HG03175 (cell line): ENCODE measurements at regions not wholly inside any gene's neighbourhood (a gene's known extent, or its start where the extent isn't known, plus 50 kb on each side); places are given as distances from the start of the nearest gene placed in this dataset.

Experiments used
- ATAC-seq: cut with Tn5 transposase; IDR thresholded peaks from one replicate; pipeline ENCODE4 v1.9.1; 2021; ENCODE audit warnings: mild to moderate bottlenecking, moderate library complexity; ENCODE audit not compliant: unreplicated experiment

DNA sequence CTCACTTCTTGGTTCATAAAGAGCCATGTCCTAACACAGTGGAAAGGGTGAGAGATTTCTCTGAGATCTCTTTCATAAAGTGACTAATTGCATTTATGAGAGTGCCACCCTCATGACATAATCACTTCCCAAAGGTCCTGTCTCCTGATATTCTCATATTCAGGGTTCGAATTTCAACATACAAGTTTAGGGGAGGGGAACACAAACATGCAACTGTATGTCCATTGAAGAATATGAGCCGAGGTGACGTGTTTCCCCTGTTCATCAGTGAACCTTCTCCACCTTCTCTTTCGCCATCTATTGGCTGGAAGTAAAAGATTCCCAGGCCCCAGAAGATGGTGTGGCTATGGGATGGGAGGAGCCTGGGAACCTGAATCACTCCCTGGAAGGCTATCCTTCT, 354.2 kb upstream of the ATP2B1 start:
- no peak for ATAC-seq

DNA sequence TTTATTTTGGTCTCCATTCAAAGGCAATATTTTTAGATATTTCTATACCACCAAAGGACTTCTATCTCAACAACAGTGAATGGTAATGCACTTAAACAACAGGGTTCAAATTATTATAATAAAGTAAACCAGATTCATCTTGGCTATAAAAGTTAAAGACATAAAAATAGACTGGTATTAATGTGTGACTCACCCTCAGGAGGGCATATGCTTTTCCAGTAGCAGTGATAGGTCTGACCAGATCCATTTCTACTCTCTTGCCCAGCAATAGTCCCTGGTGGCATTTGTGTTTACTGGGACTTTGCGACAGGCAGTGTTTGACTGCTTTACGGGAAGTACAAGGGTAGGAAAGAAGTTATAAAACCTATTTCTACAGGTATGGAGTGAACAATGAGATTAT, 353.2 kb upstream of the ATP2B1 start:
- ATAC-seq, result no peak

DNA sequence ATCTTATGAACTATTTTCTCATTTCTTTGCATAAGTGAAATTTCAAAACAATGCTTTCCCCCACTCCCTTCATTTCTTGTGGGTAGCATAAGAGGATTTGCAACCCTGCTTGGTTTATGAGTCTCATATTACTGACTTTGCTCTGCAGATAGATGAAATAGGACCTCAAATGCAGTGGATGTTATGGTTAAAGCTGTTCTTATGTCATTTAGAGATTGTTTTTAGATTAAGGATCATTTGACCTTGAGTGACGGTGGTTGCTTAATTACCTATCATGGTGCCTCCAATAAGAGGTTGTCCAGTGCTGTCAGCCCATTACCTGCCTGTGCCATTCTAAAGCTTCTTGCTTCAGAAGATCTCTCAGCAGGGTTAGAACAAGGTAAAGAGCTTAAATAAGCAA, 351.4 kb upstream of the ATP2B1 start:
- no peak for ATAC-seq

DNA sequence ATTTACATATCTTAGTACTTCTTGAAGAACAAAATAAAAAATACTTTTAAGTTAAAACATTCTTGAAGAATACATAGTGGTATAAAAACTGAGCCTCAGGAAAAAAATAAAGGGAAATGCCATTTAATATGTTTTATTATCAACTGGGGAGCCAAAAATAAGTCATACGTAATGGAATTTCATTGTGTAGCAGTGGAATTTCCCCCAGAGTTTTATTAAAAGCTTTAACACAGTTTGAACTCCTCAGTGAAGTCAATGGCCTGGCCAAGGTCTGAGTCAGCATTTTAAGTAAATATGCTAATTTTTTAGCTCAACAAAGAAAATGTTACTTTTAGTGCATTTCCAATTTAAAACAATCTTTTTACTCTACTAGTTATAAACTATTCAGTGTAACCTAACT, 350.1 kb upstream of the ATP2B1 start:
- no peak for ATAC-seq

DNA sequence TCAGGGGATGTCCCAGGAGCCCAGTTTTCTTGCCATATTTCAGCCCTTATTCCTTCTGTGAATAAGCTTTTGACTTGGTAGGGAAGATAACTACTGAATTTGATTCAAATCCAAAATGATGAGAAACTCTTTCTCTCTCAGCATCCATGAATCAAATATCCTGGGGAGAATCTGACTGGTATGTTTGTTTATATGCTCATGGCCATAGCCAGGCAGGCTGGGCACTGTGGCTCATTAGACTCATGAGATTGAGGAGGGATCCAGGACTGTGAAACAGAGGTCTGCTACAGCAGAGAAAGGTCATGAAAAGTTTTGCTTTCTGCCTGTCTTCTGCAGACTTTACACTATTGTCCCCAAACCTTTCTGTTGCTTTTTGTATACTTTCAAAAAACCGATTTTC, 346.4 kb upstream of the ATP2B1 start:
- ATAC-seq, result no peak

DNA sequence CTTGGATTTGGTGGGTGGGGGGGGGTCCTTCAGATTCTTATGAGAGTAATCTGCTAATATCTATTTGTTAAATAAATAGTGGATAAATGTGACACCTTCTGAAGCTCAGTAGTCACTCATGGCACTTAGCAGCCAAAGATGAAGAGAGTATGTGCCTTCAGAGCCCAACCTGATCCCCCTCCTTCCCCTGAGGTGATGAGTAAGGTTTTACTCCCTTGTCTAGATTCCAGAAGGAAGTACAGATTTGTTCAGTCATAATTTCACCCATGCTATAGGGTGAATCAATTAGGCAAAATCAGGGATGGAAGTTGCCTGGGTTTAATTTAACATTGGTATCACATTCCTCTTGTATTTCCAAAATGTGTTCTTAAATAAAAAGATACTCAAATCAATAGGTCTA, 340.3 kb upstream of the ATP2B1 start:
- ATAC-seq, result no peak

DNA sequence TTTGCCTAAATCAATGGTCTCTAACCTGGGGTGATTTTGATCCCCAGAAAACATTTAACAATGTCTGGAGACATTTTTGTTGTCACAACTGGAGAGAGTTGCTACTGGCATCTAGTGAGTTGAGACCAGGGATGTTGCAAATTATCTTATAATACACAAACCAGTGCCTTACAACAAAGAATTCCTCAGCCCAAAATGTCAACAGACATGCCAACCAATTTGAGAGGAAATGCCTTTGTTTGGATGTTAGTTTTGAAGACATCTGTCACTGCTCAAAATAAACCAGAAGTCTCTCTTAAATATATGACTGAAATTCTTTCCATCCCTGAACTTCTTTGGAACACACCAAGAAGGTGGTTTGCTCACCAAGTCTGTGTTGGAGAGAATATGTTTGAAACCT, 336.9 kb upstream of the ATP2B1 start:
- no peak for ATAC-seq

DNA sequence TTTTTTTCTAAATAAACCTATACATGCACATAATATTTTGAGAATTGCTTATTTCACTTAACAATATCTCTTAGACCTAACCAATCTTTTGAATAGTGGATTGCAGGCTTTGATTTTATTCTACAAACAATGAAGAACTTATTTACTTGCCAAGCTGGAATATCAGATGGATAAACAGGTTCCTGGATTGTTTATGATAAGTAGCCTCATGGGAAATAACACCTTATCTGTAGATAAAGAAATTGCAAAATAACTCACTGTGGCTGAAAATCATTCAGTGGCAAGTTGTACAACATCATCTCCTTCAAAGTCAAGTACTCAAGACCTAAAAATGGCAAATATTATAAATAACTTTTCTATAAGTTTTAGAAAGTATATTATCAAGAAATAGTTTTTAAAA, 335.4 kb upstream of the ATP2B1 start:
- no peak for ATAC-seq

DNA sequence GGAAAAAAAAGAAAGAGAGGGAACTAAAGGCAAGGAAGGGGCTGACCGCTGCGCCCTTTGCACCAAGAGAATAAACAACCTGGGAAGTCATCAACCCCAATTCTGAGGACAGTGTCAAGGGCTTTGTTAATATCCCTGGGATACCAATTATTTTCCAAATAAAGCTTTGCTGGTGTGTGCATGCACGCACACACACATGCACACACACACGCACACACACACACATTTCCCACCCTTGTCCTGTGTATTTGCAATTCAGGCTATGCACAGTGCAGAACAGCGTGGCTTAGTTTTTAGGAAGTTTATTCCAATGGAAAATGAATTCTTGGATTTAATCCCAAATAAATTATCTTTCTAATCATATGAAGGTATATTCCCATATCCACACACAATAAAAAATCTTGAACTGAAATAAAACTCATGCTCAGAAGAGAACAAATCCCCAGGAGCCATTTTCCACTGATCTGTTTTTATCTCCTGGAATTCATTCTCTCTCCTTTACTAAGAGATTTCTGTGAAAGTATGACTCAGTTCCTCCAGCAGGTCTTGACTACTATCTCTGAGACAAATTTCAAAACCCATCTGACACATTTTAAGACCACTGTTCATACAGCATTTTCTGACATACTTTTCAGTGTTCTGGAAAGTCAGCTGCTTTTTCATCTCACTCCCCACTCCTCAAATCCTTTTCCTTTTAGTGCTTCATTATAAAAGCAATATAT, 334.4 kb upstream of the ATP2B1 start:
- no peak for ATAC-seq

DNA sequence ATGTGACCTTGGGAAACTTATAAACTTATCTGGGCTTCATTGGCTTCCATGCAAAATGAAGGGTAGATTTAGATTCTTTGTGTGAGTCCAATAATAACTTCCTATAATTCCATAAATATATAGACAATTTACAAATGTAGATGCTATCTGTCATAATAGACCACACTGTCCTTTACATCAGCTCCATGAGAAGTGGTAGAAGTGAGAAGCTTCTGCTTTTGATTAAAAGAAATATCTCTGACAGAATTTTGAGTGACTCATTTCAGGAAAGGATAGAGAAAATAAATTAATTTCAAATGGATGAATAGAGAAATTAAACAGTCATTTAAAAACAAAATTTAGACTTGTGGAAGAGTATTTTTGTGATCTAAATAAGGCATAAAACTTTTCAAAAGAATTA, 329.7 kb upstream of the ATP2B1 start:
- no peak for ATAC-seq

DNA sequence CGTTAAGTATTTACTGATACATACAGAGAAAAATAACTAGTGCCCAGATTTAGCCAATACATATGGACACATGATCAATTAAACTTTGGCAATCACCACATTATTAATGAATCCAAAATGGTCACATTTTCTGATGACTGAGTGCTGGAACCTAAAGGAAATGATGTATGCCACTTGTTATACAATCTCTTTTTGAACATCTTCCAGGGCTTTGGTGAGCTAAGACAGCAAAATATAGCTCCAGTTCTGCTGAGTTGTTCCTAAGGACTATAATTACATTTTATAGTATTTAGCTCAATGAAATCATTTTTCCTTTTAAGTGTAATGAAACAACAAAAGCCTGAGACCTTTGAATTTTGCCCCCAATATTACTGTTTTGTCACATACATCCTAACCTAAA, 329.1 kb upstream of the ATP2B1 start:
- ATAC-seq, result no peak

DNA sequence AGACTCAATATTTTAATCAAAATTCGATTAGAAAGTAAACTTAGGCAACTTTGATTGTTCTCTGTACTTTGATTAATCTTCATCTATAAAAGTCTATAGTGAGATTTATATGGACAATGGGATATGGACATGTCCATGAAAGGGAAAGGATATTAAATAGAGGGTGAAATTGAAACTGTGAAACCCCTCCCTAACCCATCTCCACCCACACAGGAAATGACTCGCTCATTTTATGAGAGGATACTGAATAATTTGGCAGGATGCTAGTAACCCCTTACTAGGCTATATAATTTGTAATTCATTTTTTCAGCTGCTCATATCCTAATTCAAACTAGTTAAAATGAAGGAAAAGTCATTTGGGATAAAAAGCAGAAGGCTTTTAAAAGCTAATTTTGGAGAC, 328.0 kb upstream of the ATP2B1 start:
- ATAC-seq, result no peak

DNA sequence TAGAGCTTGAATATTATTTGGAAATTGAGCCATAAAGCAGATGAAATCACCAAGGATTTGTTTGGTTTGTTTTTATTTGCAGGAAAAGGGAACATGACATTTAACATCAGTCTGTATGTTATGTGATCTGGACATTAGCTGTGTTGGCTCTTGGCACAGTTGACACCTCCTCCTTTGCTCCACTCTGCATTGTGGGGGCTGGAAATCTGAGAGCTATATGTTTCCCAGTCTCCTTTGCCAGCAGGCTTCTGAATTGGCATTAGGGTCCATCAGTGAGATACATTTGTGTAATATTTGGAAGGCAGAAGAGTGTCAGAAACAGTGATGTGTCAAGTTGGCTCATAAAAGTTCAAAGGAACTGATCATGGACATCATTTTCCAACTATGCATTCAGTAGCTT, 322.1 kb upstream of the ATP2B1 start:
- no peak for ATAC-seq

DNA sequence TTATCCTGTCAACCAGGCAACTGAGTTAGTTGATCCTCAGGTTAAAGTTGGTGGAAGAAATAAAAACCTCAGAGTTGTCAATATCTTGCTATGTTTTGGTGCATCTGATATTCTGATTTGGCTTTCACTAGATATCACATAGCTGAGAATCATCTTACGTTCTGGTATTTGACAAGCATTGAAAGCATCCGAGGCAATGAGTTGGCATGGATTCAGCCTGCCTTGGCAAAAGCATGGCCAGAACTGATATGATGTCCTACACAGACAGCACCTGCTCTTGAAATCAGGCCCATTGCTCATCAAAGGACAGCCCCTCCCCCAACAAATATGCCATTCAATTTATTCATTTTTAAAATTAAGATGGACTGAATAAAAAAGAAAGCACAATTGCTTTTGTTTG, 320.7 kb upstream of the ATP2B1 start:
- no peak for ATAC-seq

DNA sequence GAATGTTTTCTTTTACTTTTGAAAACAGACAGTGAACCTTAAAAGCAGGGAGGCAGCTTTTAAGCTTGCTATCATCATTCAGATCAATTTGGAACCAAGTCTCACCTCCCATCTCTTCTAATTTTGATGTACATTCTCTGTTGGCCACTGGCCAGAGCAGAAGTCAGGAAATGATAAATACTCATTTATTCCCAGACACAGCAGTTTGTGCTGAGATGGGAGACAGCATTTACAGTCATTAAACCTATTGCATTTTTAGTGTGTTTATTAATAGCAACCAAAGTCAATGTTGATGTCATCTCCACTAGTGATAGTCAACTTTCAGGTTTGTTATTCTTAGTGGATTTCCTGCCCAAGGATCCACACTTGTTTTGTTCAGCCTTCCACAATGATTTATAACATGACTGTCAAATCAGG, 320.0 kb upstream of the ATP2B1 start:
- no peak for ATAC-seq

DNA sequence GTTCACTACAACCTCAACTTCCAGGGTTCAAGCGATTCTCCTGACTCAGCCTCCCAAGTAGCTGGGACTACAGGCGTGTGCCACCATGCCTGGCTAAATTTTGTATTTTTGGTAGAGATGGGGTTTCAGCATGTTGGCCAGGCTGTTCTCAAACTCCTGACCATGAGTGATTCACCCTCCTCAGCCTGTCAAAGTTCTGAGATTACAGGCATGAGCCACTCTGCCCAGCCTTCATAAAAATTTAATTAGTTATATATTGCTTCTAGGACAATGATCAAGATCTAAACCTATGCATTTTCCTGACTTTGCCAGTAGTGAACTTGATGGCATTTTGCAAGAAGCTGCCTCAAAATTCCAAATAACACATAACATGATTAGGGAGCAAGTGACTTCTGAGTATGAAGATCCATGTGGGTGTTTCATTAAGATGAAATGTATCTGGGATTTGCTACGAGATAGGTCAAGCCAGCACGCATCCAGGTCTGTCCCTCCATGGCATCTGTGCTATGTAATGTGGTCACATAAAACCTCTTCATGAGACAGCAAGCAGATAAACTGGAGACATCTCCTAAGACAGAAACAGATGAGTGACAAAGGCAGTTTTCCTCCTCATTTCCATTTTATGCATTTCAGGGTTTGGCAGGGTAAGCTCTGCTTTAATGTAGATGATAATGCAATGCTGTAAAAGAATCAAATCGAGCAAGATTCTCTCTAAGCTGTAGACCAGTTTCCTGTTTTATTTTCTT, 319.4 kb upstream of the ATP2B1 start:
- no peak for ATAC-seq

DNA sequence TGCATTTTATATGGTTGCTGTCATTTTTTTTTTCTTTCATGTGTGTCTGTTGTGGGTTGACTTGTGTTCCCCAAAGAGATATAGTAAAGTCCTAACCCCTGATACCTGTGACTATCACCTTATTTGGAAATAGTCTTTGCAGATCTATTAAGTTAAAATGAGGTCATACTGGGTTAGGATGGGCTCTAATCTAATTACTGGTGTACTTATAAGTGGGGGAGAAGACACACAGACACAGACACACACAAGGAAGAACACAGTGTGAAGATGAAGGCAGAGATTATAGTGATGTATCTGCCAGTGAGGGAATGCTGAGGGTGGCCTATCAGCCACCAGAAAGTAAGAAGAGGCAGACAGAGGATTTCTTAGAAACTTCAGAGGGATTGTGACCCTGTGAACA, 318.4 kb upstream of the ATP2B1 start:
- no peak for ATAC-seq

DNA sequence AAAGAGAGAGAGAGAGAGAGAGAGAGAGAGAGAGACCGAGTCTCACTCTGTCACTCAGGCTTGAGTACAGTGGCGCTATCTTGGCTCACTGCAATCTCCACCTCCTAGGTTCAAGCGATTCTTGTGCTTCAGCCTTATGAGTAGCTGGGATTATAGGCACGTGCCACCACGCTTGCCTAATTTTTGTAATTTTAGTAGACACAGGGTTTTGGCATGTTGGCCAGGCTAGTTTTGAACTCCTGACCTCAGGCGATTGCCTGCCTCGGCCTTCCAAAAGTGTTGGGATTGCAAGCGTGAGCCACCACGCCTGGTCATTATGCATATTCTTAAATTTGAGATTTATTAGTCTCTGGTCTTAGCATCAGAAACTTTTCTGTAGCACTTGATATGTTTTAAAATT, 317.9 kb upstream of the ATP2B1 start:
- no peak for ATAC-seq

DNA sequence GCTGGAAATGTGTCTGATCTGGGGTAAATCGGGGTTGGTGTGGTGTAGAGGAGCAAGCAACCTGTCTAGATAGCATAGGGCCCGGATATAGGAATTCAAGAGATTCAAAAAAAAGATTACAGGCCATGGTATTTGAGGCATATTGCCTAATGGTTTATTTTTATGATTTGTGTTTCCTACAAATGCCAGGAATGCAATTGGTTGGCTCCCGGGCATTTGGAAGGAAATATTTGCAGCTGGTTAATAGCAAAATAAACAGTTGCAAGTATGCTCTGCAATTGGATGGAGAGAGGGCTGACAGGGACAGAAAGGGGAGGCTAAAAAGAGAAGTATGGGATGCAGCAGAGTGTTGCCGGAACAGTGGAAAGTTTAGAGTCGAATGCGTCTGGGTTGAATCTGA, 315.6 kb upstream of the ATP2B1 start:
- ATAC-seq, result no peak

DNA sequence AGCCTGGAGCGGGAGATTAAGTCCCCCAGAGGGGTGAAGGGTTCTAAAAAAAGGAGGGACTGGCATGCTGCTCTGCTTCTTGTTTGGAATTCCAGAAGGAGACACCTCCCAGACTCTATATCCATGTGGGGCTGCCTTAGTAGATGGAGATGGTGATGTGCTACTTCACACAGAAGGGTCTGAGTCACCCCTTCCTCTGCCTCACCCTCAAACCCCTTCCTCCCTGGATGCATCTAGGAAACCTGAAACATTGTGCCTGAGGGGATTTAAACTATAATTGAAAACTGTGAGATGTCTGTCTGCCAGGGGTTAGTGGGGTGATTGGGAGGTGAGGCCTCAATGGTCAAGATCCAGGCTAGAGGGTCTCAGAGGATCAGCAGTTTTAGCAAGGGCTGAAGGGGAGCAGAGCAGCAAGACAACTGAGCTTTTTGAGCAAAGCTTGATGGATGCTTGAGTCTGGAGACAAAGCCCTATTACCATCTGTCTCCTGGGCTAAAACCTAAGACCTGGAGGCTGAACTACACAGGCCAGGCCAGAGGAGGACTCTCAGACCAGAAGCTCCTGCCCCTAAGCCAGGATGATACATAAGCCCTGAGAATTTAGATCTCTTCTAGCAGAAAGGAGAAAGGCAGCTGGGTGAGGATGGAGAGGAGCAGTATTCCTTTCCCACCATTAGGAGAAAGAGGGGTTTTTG, 314.7 kb upstream of the ATP2B1 start:
- no peak for ATAC-seq

DNA sequence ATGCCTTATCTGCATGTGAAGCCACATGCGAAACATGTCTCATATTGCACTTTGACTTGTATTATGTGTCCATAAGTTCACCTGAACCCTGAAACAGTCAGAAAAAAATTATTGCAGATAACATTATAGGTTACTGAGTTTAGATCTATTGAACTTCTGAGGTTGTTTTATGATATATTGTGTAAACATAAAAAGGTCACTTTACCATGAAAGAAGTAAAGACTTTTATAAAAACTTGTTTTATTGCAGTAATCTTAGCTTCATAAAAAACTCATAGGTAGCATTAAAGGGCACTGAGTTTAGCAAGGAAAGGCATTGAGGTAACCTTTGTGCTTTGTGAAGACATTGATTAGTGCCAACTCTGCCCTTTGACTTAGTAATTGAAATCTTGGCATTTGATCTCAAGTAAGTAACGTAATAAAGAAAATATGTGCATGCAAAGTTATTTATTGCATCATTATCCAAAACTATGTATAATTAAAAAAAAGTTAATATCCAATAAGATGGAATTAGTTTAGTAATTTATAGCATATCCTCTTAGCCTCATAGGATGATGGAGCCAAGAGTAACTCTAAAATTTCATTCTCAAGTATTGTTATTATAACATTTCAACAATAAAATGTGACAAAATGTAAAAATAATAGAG, 313.3 kb upstream of the ATP2B1 start:
- ATAC-seq, result no peak

DNA sequence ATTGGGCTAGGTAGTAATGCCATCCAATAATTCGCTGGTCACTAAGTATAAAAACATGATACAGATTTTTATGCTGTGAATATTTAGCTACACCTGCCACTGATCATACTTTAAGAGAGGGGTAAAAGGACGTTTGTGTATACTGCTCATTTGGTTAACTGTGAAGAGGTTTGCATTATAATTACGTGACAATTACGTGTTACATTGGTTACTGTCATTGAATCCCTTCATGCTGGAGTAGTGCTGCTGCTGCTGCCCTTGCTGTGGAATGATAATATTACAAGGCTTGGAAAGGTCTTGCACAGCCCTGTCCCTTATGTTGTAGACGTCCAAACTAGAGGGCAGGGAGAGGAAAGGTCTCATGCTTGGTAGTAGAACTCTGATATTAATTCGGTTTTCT, 312.2 kb upstream of the ATP2B1 start:
- ATAC-seq, result no peak
